ENCODE measurements at regions not wholly inside any gene's neighbourhood (a gene's known extent, or its start where the extent isn't known, plus 50 kb on each side); places are given as distances from the start of the nearest gene placed in this dataset.

DNA sequence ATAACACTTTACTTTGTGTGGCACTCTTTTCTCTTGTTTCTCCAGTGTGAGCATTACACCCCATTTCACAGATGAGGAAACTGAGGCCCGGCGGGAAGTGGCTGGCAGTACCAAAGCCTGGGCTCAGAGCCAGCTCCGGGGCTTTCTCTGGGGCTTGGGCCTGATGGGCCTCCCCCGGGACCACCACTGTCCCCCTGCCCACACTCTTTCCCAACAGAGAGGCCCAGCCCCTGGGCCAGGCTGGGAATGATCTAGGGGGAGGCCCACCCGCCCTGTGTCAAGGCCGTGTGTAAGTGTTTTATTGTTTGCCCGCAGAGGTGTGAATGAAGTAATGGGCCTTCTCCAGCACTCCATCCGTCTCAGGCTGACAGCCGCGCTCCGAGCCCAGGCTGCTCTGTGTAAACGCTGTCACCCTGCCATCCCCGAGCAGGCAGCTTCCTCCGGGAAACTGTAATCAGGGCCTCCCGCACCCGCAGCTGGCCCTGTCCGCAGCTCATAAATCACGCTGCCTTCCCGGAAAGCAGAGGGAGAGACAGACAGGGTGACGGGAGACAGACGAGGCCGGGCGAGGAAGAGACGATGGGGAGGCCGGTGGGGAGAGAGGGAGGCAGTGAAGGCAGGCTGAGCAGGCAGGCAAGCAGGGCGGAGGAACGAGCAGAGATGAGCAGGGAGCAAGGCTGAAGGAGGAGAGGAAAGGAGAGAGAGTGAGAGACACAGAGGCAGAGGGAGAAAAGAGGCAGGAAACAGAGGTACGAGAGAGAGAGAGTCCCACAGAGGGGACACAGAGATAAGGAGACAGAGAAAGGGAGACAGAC lies 109.7 kb upstream of the ZBTB40 start:
- TF ChIP-seq, protein P1, sequence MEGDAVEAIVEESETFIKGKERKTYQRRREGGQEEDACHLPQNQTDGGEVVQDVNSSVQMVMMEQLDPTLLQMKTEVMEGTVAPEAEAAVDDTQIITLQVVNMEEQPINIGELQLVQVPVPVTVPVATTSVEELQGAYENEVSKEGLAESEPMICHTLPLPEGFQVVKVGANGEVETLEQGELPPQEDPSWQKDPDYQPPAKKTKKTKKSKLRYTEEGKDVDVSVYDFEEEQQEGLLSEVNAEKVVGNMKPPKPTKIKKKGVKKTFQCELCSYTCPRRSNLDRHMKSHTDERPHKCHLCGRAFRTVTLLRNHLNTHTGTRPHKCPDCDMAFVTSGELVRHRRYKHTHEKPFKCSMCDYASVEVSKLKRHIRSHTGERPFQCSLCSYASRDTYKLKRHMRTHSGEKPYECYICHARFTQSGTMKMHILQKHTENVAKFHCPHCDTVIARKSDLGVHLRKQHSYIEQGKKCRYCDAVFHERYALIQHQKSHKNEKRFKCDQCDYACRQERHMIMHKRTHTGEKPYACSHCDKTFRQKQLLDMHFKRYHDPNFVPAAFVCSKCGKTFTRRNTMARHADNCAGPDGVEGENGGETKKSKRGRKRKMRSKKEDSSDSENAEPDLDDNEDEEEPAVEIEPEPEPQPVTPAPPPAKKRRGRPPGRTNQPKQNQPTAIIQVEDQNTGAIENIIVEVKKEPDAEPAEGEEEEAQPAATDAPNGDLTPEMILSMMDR (IDR thresholded peaks at IDR 0.05; ENCODE audit: control extremely low read depth in 1 of 3, insufficient read depth in 1 of 3, low read depth in 1 of 3, low read length in 3 of 3), result no peak
- TF ChIP-seq RNF2 (IDR thresholded peaks at IDR 0.05; ENCODE audit: borderline replicate concordance, low read depth, low read length, missing control alignments, poor library complexity, severe bottlenecking) (no peak), POLR2A (IDR thresholded peaks at IDR 0.05; ENCODE audit: control extremely low read depth in 1 of 2, low read depth in 2 of 2, low read length in 2 of 2) (no peak), PHF8 (conservative IDR thresholded peaks at IDR 0.05; ENCODE audit: low read depth, low read length) (no peak), TEAD4 (IDR thresholded peaks at IDR 0.05; ENCODE audit: low read depth, low read length) (no peak), EZH2 (IDR thresholded peaks at IDR 0.05; ENCODE audit: low read depth, low read length, severe bottlenecking) (no peak), ZNF274 (IDR thresholded peaks at IDR 0.05; ENCODE audit: borderline replicate concordance, extremely low read depth, low read length) (no peak), CHD2 (IDR thresholded peaks at IDR 0.05; ENCODE audit: low read length) (no peak), TAF7 (optimal IDR thresholded peaks at IDR 0.05; ENCODE audit: borderline replicate concordance, low read depth, low read length) (no peak), EP300 (IDR thresholded peaks at IDR 0.05; ENCODE audit: borderline replicate concordance in 1 of 2, low read depth in 2 of 2, low read length in 2 of 2) (no peak), NRF1 (IDR thresholded peaks at IDR 0.05; ENCODE audit: low read depth, low read length) (no peak), BACH1 (IDR thresholded peaks at IDR 0.05; ENCODE audit: low read length) (no peak), SIX5 (IDR thresholded peaks at IDR 0.05; ENCODE audit: low read depth, low read length) (no peak)
- TF ChIP-seq, protein P2, sequence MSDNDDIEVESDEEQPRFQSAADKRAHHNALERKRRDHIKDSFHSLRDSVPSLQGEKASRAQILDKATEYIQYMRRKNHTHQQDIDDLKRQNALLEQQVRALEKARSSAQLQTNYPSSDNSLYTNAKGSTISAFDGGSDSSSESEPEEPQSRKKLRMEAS (IDR thresholded peaks at IDR 0.05), result no peak

Measured in H1 (cell line).